B cell (primary cell): ENCODE measurements at regions not wholly inside any gene's neighbourhood (a gene's known extent, or its start where the extent isn't known, plus 50 kb on each side); places are given as distances from the start of the nearest gene placed in this dataset.

ENCODE experiments used
- ATAC-seq: fragments of 200-7000 bp; cut with Tn5 transposase; one replicate; pipeline ENCODE4 v1.10.0; 2021; ENCODE audit warnings: low read depth, mild to moderate bottlenecking, moderate number of reproducible peaks, moderate library complexity
- CTCF ChIA-PET: fragments of 350-600 bp; sonication (Branson Sonifier 250); formaldehyde crosslinking; loops from one replicate; lab custom pipeline; 2021; ENCODE audit warnings: antibody characterized with exemption, inconsistent platforms; lab: Charles Lee
- POLR2A ChIA-PET: fragments of 350-600 bp; sonication (Branson Sonifier 250); formaldehyde crosslinking; loops from one replicate; lab custom pipeline; 2021; ENCODE audit warnings: antibody characterized with exemption; lab: Charles Lee
- DNase-seq: peaks from one replicate; pipeline ENCODE4 v3.0.0; 2013
- H2AFZ ChIP-seq: 2 replicates; pipeline ENCODE4 v1.6.1; 2012; ENCODE audit warnings: mild to moderate bottlenecking, low read depth, low read length; ENCODE audit not compliant: insufficient read depth, poor library complexity, severe bottlenecking
- H3K27ac ChIP-seq, 2 donors: 1 replicate in 1 of 2; 2 replicates in 1 of 2; pipeline ENCODE4 v1.5.1; 2012 to 2013; ENCODE audit warnings: low read length in 2 of 2, mild to moderate bottlenecking in 2 of 2, moderate library complexity in 1 of 2
- H3K27me3 ChIP-seq, 4 experiments: fragments of 200-600 bp in 1 of 4; sonication (generic) in 1 of 4; replicated peaks in 1 of 4; 1 replicate in 2 of 4; 2 replicates in 2 of 4; pipeline versions ENCODE4 v1.6.1 to v1.7.0; 2013 to 2016; ENCODE audit warnings: low read length in 3 of 4, mild to moderate bottlenecking in 2 of 4, mixed read lengths in 1 of 4, moderate library complexity in 1 of 4; ENCODE audit not compliant: insufficient read depth in 4 of 4, control insufficient read depth in 3 of 4; ENCODE audit errors: control extremely low read depth in 1 of 4
- H3K36me3 ChIP-seq, 2 experiments: replicated peaks in 1 of 2; 1 replicate in 1 of 2; 2 replicates in 1 of 2; pipeline versions ENCODE4 v1.6.1 to v1.7.1; 2013; ENCODE audit warnings: low read length in 1 of 2; ENCODE audit not compliant: insufficient read depth in 2 of 2, control insufficient read depth in 1 of 2; ENCODE audit errors: control extremely low read depth in 1 of 2, extremely low read depth in 1 of 2
- H3K4me1 ChIP-seq, 2 donors: fragments of 200-600 bp in 1 of 2; sonication (generic) in 1 of 2; 1 replicate in 1 of 2; 2 replicates in 1 of 2; pipeline versions ENCODE4 v1.5.1 to v1.6.1; 2013 to 2017; ENCODE audit warnings: low read length in 2 of 2; ENCODE audit not compliant: control insufficient read depth in 2 of 2, insufficient read depth in 2 of 2
- H3K4me2 ChIP-seq: replicated peaks from 2 replicates; pipeline ENCODE3; 2012; ENCODE audit warnings: mild to moderate bottlenecking, low read depth, low read length; ENCODE audit not compliant: poor library complexity, severe bottlenecking
- H3K4me3 ChIP-seq, 5 experiments: fragments of 200-600 bp in 1 of 5; sonication (generic) in 1 of 5; 1 replicate in 3 of 5; 2 replicates in 2 of 5; pipeline versions ENCODE4 v1.5.1 to v1.7.0; 2011 to 2016; ENCODE audit warnings: low read length in 4 of 5, mild to moderate bottlenecking in 4 of 5, low read depth in 2 of 5, control low read depth in 1 of 5, moderate library complexity in 1 of 5; ENCODE audit not compliant: insufficient read depth in 1 of 5; ENCODE audit errors: control extremely low read depth in 1 of 5, extremely low read depth in 1 of 5
- H3K79me2 ChIP-seq: fragments of 200-600 bp; sonication (generic); one replicate; pipeline ENCODE4 v1.6.0; 2016; ENCODE audit warnings: low read length; ENCODE audit not compliant: control insufficient read depth, insufficient read depth
- H3K9ac ChIP-seq: fragments of 200-600 bp; sonication (generic); 2 replicates; pipeline ENCODE4 v1.6.1; 2017; ENCODE audit warnings: mild to moderate bottlenecking, low read length, moderate library complexity
- H3K9me3 ChIP-seq, 3 donors: one replicate each; pipeline versions ENCODE4 v1.6.1 to v1.7.1; 2013; ENCODE audit warnings: low read length in 2 of 3; ENCODE audit not compliant: control insufficient read depth in 2 of 3, insufficient read depth in 1 of 3; ENCODE audit errors: control extremely low read depth in 1 of 3
- H4K20me1 ChIP-seq: 2 replicates; pipeline ENCODE4 v1.6.0; 2012; ENCODE audit warnings: mild to moderate bottlenecking, low read length; ENCODE audit not compliant: insufficient read depth, control insufficient read depth, poor library complexity, severe bottlenecking
- H3K27ac Mint-ChIP-seq: one replicate; pipeline ENCODE4 v1.8.0; 2021; ENCODE audit warnings: mixed read lengths
- H3K27me3 Mint-ChIP-seq: one replicate; pipeline ENCODE4 v1.8.0; 2021; ENCODE audit warnings: mixed read lengths
- H3K4me1 Mint-ChIP-seq: one replicate; pipeline ENCODE4 v1.8.0; 2021; ENCODE audit warnings: mixed read lengths
- H3K4me3 Mint-ChIP-seq: one replicate; pipeline ENCODE4 v1.8.0; 2021; ENCODE audit warnings: mixed read lengths
- H3K9me3 Mint-ChIP-seq: one replicate; pipeline ENCODE4 v1.8.0; 2022; ENCODE audit warnings: mixed read lengths; ENCODE audit not compliant: insufficient read depth
- CTCF ChIP-seq: fragments of 200-600 bp; IDR thresholded peaks from one replicate; pipeline ENCODE4 v1.8.0; 2022; ENCODE audit warnings: antibody characterized with exemption, mild to moderate bottlenecking
- EZH2 ChIP-seq: IDR thresholded peaks from 2 replicates; pipeline ENCODE4 v1.6.1; 2012; ENCODE audit warnings: borderline replicate concordance, low read depth, mild to moderate bottlenecking, moderate library complexity, low read length; ENCODE audit not compliant: insufficient read depth, poor library complexity, severe bottlenecking
- WGBS: methylation state at CpG from one replicate; pipeline ENCODE4 v1.1.5; 2013; ENCODE audit warnings: missing lambda C conversion rate; ENCODE audit not compliant: insufficient coverage; 5-methylcytosine and 5-hydroxymethylcytosine counted together
- intact Hi-C: fragments of 100-400 bp; cut with micrococcal nuclease; formaldehyde crosslinking; loops from one replicate; pipeline ENCODE4 v1.10.0; 2022

DNA sequence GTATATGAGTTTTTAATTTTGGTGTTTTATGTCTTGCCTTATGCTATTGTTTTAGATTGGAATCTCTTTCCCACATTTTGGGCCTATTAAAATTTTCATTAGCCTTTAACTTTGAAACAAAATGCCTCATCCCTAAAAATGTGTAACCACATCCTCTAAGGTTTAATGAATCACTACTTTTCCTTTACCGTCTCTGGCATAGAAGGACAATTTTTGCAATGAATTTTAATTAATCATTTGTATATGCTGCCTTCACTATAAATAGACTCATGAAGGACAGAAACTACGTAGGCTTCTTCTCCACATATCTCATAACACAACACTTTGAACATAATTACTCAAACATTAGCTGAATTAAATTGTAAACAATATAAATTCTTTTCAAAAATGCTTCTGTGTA lies 421.5 kb downstream of the NLGN4X start:
- H3K36me3 ChIP-seq: no peaks in the 10 kb centered on the region
- no peak overlapping the region for H3K4me3 ChIP-seq
- no peaks in the 10 kb centered on the region for H3K4me1 ChIP-seq
- Mint-ChIP-seq H3K4me3 (no peak overlapping the region), H3K9me3 (no peaks in the 10 kb centered on the region), H3K27ac (no peak overlapping the region), H3K27me3 (no peaks in the 10 kb centered on the region), H3K4me1 (no peaks in the 10 kb centered on the region)
- H3K9me3 ChIP-seq: no peaks in the 10 kb centered on the region
- H2AFZ ChIP-seq: no peak overlapping the region
- intact Hi-C loops: no loop called here
- ATAC-seq: no peak
- no peaks in the 10 kb centered on the region for H3K79me2 ChIP-seq
- no peaks in the 10 kb centered on the region for H3K27me3 ChIP-seq
- TF ChIP-seq EZH2 (no peak), CTCF (no peak)
- CTCF ChIA-PET: no interaction called here
- no peak overlapping the region for H3K27ac ChIP-seq
- no peak overlapping the region for H3K4me2 ChIP-seq
- POLR2A ChIA-PET: no interaction called here
- H3K9ac ChIP-seq: no peak overlapping the region
- WGBS: no CpG with 5 or more reads among the region's 2 CpGs
- H4K20me1 ChIP-seq: no peaks in the 10 kb centered on the region
- DNase-seq: no peak

DNA sequence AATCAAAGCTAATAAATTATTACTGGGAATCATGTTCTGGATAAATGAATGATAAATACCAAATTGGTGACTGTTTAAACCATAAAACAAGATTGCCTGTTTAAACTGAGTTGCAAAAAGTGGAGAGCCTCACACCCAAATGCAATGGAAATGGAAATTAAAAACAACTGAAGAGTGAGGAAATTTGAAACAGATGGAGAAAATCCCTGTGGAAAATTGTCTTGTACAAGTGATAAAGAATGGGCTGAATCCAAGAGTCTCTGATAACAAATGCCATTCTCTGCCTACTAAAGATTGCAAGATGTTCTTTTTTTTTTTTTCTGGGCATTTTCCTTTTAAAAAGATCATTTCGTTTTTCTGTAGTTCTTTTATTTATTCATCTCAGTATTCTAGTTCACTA lies 426.3 kb downstream of the NLGN4X start:
- H3K4me2 ChIP-seq: no peak overlapping the region
- H3K4me1 ChIP-seq: no peaks in the 10 kb centered on the region
- WGBS: no CpG with 5 or more reads among the region's 1 CpG
- H3K27ac Mint-ChIP-seq: no peak overlapping the region
- TF ChIP-seq EZH2: no peak
- no peaks in the 10 kb centered on the region for H3K27me3 Mint-ChIP-seq
- H3K4me1 Mint-ChIP-seq: no peaks in the 10 kb centered on the region
- no peaks in the 10 kb centered on the region for H3K9me3 Mint-ChIP-seq
- no peaks in the 10 kb centered on the region for H3K9me3 ChIP-seq
- H3K9ac ChIP-seq: no peak overlapping the region
- H3K4me3 ChIP-seq: no peak overlapping the region
- no peak overlapping the region for H3K4me3 Mint-ChIP-seq
- H4K20me1 ChIP-seq: no peaks in the 10 kb centered on the region
- H3K27ac ChIP-seq: no peak overlapping the region
- DNase-seq: no peak
- intact Hi-C loops: no loop called here
- ChIA-PET POLR2A (no interaction called here), CTCF (no interaction called here)
- H3K27me3 ChIP-seq: no peaks in the 10 kb centered on the region
- H3K36me3 ChIP-seq: no peaks in the 10 kb centered on the region
- H3K79me2 ChIP-seq: no peaks in the 10 kb centered on the region
- no peak overlapping the region for H2AFZ ChIP-seq
- ATAC-seq: no peak
